GM21786 (cell line): ENCODE measurements at regions not wholly inside any gene's neighbourhood (a gene's known extent, or its start where the extent isn't known, plus 50 kb on each side); places are given as distances from the start of the nearest gene placed in this dataset.

Experiments used
- ATAC-seq: cut with Tn5 transposase; IDR thresholded peaks from one replicate; pipeline ENCODE4 v1.9.1; 2021; ENCODE audit not compliant: unreplicated experiment

DNA sequence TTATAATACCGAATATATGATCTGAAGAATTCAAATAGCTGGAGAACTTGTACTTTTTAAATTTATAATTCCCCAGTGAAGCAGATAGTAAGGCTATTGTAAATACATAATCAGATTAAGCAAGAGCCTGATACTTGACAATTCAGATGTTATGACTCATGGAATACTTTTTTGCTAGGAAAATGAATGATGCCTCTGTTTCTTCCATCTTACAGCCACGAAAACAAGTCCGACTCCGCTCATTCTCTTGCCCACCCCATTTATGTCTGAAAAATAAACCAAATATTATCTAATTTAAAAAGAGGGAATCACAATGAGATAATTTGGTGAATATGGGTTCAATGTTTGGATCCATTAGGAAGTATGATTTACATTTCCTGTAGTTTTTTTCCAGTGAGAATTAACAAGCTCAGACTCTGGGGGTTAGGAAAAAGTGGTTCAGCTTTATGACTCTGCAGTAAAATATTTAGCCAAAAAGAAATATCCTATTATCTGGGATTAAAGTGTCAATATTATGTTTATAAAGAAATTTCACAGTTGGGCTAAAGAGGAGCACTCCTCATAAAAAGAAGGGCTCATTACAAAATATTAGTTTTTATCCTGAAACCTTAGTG, 50.4 kb upstream of the DAB1 start:
- ATAC-seq, result no peak
